GM21381 (cell line): ENCODE measurements at regions not wholly inside any gene's neighbourhood (a gene's known extent, or its start where the extent isn't known, plus 50 kb on each side); places are given as distances from the start of the nearest gene placed in this dataset.
A peak's percentile ranks its signal among the peaks of the same experiment; 100 is the strongest.

ENCODE experiments used
- ATAC-seq: cut with Tn5 transposase; IDR thresholded peaks from one replicate; pipeline ENCODE4 v1.9.1; 2021; ENCODE audit warnings: mild to moderate bottlenecking, moderate library complexity; ENCODE audit not compliant: unreplicated experiment

- no peak for ATAC-seq
These were observed 182.2 kb upstream of the SMARCA2 start for GRCh38 chr9:1832960-1833359.

DNA sequence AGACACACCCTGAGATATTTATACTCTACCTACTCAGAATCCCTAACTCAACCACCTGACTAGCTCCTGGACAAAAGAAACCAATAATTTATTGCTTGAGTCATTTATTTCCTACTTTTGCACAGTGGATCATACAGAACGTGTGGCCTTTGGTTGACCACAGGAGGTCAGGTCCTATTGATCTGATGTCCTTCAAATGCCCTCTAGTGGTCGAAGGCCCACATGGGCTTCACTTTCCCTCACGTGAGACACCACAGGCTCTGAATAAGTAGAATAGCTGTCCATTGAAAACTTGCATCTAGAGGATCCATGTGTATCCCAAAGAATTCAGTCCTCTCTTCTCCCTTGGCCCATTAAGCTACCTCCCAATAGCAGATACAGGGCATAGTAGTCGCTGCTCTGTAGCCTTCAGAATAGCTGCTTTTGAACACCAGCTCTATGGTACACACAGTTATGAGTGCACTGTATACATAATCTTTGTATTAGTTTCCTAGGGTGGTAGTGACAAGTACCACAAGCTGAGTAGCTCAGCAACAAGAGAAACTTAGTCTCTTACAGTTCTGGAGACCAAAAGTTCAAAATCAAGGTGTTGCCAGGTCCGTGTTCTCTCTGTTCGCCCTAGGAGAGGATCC is 177.6 kb upstream of the SMARCA2 start:
- ATAC-seq: peak; percentile 67

GRCh38 chr9:1839909-1840308 is 175.2 kb upstream of the SMARCA2 start:
- ATAC-seq: no peak

DNA sequence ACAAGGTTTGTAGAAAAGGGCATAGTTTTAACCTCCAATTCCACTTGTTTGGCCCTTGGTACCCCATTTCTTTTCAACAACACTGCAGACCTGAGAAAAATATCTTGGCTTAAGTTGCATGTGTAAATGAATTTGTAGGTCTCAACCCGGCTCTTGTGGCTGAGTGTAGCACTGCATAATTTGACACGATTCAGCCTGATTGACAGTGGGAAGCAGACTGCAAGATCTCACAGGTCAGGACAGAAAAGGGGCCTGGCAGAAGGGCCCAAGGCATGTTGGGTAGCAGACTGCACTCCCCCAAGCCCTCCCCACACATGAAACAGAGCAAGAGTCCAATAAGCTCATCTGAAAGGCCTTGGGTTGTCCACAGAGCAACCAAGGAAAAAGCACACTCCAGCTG is 169.7 kb upstream of the SMARCA2 start:
- no peak for ATAC-seq

DNA sequence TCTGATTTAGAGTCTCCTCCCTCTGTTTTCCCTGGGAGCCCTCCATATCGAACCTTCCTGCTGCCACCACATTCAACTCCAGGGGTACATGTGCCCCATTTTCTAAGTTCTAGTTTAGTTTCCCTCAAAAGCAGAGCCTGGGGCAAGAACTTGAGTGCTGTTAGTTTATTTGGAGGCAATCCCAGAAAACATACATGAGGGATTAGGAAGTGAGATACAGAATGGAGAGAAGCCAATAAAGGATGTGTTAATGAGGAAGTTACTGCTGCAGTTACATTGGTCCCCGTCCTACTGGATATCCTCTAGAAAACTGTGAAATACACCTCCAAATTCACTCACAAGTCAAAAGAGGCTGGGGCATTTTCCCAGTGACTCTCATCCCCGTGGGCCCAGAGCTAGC is 159.4 kb upstream of the SMARCA2 start:
- ATAC-seq: no peak

- ATAC-seq: no peak
These were observed 157.3 kb upstream of the SMARCA2 start for GRCh38 chr9:1857808-1858207.

GRCh38 chr9:1869843-1870242 is 145.3 kb upstream of the SMARCA2 start:
- peak; percentile 74 for ATAC-seq

- no peak for ATAC-seq
These were observed 144.2 kb upstream of the SMARCA2 start for GRCh38 chr9:1870915-1871314.

DNA sequence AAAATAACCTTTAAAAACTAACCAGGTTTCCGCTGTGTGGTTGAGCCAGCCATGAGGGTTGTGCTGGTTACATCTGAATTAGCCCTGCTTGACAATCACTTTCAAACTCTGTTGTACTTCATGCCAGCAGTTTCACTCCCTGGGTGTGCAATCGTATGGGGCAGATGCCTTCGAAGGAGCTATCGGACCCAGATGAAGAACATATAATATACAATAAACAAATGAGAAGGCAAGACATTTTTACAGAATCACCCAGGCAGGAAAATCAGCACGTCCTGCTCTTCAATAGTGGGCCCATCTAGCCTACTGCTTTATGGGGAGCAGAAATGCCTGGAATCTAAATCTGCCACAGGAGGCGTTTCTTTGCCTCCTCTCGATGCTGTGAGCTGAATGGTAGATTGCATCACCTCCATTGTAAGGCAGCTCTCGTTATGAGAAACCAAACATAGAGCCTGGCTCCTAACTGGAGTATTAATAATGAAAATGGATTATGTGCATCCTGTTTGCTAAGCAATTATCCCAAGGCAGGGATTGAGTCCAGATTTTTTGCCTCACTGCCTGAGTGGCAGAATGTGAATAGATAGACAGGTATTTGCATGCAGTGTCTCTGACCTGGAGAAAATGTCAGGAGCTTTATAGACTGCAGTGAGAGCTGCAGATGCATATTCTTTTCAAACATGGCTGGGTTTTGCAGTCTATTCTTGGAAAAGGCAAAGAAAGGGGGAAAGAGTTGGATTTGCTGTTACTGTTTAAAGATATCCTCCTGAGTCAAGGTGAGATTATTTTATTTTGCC is 143.3 kb upstream of the SMARCA2 start:
- no peak for ATAC-seq

GRCh38 chr9:1875251-1875851 is 139.8 kb upstream of the SMARCA2 start:
- ATAC-seq: no peak

- peak; percentile 62 for ATAC-seq
These were observed 139.2 kb upstream of the SMARCA2 start for GRCh38 chr9:1875921-1876448.

DNA sequence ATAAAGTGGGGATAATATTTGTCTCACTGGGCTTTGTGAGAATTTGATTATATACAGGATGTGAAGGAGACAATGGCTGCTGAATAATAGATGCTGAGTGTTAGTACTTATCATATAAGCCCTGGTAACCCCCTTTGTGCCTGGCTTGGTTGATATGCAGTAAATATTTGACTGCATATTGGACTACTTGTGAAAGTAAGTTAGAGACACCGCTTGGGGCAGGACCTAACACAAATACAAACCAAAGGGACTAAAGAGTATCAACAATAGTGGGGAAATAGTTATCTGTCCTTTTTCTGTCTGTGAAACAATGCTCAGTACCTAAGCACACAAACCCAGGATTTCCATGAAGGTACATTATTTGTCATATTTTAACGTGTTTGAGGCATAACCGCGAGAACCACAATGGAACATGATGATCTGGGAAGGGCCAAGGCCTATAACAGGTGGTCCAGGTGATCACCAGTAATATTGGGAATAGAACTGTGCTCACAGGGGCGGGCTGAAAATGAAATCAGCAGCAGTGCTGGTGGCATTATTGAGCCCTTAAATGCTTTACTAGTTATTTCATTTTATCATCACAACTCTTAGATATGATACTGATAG is 138.2 kb upstream of the SMARCA2 start:
- no peak for ATAC-seq

GRCh38 chr9:1877951-1878350 is 137.2 kb upstream of the SMARCA2 start:
- no peak for ATAC-seq

GRCh38 chr9:1878811-1879210 is 136.3 kb upstream of the SMARCA2 start:
- no peak for ATAC-seq

GRCh38 chr9:1879501-1879900 is 135.6 kb upstream of the SMARCA2 start:
- ATAC-seq: peak; percentile 32

DNA sequence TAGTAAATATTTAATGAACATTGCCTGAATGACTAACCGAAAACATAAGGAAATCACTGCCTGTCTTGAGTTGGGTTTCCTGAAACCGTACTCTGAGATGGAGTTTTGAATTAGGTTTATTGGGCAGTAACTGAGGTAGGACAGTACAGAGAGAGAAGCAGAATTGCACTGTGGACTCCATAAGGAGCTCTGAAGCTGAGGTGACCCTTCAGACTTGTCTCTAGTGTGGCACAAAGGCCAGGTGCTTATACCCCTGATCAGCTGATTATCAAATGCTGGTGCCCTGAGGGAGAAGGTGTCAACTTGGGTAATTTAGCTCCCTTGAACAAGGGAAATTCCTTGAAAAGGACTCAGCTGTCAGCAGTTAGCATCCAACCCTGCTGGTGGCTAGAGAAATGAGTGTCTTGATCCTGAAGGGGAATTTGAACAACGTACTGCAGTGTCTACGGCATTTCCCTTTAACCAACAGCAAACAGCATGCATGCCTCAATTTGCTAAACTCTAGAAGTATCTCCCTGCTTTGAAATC is 135.0 kb upstream of the SMARCA2 start:
- ATAC-seq: peak; percentile 2

DNA sequence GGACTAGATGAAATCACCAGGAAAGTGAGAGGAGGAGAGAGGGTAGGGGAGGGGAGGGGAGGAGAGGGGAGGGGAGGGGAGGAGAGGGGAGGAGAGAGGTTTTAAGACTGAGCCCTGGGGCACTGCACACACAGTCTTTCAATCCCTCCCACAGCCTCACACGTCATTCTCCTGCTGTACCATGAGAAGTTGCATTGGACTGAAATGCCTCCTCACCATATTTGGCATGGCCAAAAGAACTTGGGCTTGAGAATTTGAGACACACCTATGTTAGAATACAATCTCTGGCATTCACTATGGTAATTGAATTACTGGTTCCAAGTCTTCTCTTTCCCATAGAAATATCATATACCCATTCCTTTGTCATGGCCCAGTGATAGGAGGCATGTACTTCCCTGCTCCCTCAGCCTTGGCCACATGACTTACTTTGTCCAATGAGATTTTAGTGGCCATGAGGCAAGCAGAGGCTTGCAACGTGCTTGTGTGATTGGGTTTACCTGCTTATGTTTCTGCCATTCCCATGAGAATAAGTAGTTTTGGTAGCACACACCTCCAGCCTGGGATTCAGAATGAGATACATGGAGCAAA is 133.3 kb upstream of the SMARCA2 start:
- no peak for ATAC-seq

- no peak for ATAC-seq
These were observed 132.3 kb upstream of the SMARCA2 start for GRCh38 chr9:1882711-1883403.

DNA sequence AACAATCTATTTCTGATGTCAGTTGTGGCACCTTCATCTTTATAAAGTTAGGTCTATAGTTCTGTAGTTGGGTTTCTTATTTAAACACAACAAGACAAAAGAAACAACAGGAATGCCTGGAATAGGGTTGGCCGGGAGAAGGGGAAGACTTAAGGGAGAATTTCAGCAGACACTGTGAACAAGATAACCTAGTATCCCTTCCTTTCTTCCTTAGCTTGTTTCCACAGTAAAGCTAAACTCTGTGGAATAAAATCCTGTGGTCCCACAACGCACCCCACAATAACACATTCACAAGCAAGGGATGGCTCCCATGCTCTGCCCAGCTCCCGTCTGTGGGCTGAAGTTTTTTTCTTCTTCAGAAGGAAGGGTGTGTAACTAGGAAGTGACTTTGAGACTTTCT is 124.9 kb upstream of the SMARCA2 start:
- ATAC-seq: no peak

- no peak for ATAC-seq
These were observed 124.3 kb upstream of the SMARCA2 start for GRCh38 chr9:1890816-1891215.
